OCI-LY1 (cell line): ENCODE measurements at regions not wholly inside any gene's neighbourhood (a gene's known extent, or its start where the extent isn't known, plus 50 kb on each side); places are given as distances from the start of the nearest gene placed in this dataset.

ENCODE experiments used
- H2AFZ ChIP-seq: fragments of 200-600 bp; sonication (generic), shearing (Covaris generic); 2 replicates; pipeline ENCODE4 v1.6.0; 2014; ENCODE audit warnings: antibody characterized with exemption, mild to moderate bottlenecking, low read length
- H3F3A ChIP-seq: fragments of 200-600 bp; sonication (generic), shearing (Covaris generic); 2 replicates; pipeline ENCODE4 v1.6.0; 2014; ENCODE audit warnings: mild to moderate bottlenecking, antibody characterized with exemption, low read length, moderate library complexity; ENCODE audit not compliant: insufficient read depth
- H3K27ac ChIP-seq: fragments of 200-600 bp; sonication (generic); 2 replicates; pipeline ENCODE4 v1.5.1; 2014; ENCODE audit warnings: low read length, mixed run types, mild to moderate bottlenecking, low read depth; ENCODE audit not compliant: poor library complexity, severe bottlenecking
- H3K27me3 ChIP-seq: fragments of 200-600 bp; sonication (generic); 2 replicates; pipeline ENCODE4 v1.6.0; 2014; ENCODE audit warnings: antibody characterized with exemption, mild to moderate bottlenecking, low read length, moderate library complexity; ENCODE audit not compliant: insufficient read depth
- H3K36me3 ChIP-seq: fragments of 200-600 bp; sonication (generic); 2 replicates; pipeline ENCODE4 v1.6.1; 2014; ENCODE audit warnings: mild to moderate bottlenecking, antibody characterized with exemption, low read length, moderate library complexity, mixed read lengths; ENCODE audit not compliant: insufficient read depth
- H3K4me1 ChIP-seq: fragments of 200-600 bp; sonication (generic); 2 replicates; pipeline ENCODE4 v1.5.1; 2014; ENCODE audit warnings: mild to moderate bottlenecking, low read length, moderate library complexity; ENCODE audit not compliant: insufficient read depth, severe bottlenecking
- H3K4me2 ChIP-seq: fragments of 200-600 bp; sonication (generic), shearing (Covaris generic); 2 replicates; pipeline ENCODE4 v1.6.1; 2014; ENCODE audit warnings: low read length
- H3K4me3 ChIP-seq: fragments of 200-600 bp; sonication (generic); 2 replicates; pipeline ENCODE4 v1.5.1; 2014; ENCODE audit warnings: low read length, low read depth, mild to moderate bottlenecking, mixed read lengths; ENCODE audit not compliant: poor library complexity, severe bottlenecking
- H3K79me2 ChIP-seq: fragments of 200-600 bp; shearing (Covaris generic); 2 replicates; pipeline ENCODE4 v1.6.1; 2016; ENCODE audit warnings: mixed run types, low read length, mixed read lengths; ENCODE audit not compliant: insufficient read depth
- H3K9ac ChIP-seq: fragments of 200-600 bp; sonication (generic), shearing (Covaris generic); 2 replicates; pipeline ENCODE4 v1.6.1; 2014; ENCODE audit warnings: mild to moderate bottlenecking, low read length, mixed read lengths
- H3K9me2 ChIP-seq: fragments of 200-600 bp; sonication (generic), shearing (Covaris generic); 2 replicates; pipeline ENCODE4 v1.6.1; 2014; ENCODE audit warnings: low read depth, mild to moderate bottlenecking, low read length, mixed read lengths
- H3K9me3 ChIP-seq: fragments of 200-600 bp; shearing (Covaris generic); 2 replicates; pipeline ENCODE4 v1.6.1; 2014; ENCODE audit warnings: low read length, mixed read lengths
- H4K20me1 ChIP-seq: fragments of 200-600 bp; sonication (generic), shearing (Covaris generic); 2 replicates; pipeline ENCODE4 v1.6.0; 2016; ENCODE audit warnings: mild to moderate bottlenecking, low read length; ENCODE audit not compliant: insufficient read depth
- EZH2 ChIP-seq: fragments of 200-600 bp; sonication (generic), shearing (Covaris generic); IDR thresholded peaks from 2 replicates; pipeline ENCODE4 v1.8.0; 2017; ENCODE audit warnings: borderline replicate concordance, mixed run types, mild to moderate bottlenecking, antibody characterized with exemption, low read length, moderate library complexity, mixed read lengths
- TF ChIP-seq, protein P1 (sequence below): fragments of 200-600 bp; sonication (generic), shearing (Covaris generic); IDR thresholded peaks from 2 replicates; pipeline ENCODE4 v1.5.1; 2017; ENCODE audit warnings: mild to moderate bottlenecking, antibody characterized with exemption, low read length, moderate library complexity, mixed read lengths

DNA sequence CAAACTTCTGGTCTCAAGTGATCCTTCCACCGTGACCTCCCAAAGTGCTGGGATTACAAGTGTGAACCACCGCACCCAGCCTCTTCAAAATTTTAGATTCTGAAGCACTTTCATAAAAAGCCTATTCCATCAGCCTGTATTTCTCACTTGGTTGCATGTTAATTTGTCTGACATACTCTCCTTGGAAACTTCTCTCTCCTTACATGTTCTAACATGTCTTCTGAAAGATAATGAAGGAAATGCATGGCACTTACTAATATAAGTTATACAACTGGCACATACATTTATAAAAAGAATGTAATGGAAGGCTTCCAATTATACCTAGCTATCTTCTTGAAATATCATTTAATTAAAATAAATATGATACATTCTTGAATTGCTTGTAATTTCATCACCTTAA lies 597.5 kb downstream of the TBC1D32 start:
- H3K79me2 ChIP-seq = no peaks in the 10 kb centered on the region
- no peak overlapping the region for H2AFZ ChIP-seq
- no peak overlapping the region for H3K9ac ChIP-seq
- no peaks in the 10 kb centered on the region for H3K9me2 ChIP-seq
- H3K4me3 ChIP-seq = no peak overlapping the region
- H3K36me3 ChIP-seq = no peaks in the 10 kb centered on the region
- no peaks in the 10 kb centered on the region for H3K4me1 ChIP-seq
- TF ChIP-seq, protein P1, sequence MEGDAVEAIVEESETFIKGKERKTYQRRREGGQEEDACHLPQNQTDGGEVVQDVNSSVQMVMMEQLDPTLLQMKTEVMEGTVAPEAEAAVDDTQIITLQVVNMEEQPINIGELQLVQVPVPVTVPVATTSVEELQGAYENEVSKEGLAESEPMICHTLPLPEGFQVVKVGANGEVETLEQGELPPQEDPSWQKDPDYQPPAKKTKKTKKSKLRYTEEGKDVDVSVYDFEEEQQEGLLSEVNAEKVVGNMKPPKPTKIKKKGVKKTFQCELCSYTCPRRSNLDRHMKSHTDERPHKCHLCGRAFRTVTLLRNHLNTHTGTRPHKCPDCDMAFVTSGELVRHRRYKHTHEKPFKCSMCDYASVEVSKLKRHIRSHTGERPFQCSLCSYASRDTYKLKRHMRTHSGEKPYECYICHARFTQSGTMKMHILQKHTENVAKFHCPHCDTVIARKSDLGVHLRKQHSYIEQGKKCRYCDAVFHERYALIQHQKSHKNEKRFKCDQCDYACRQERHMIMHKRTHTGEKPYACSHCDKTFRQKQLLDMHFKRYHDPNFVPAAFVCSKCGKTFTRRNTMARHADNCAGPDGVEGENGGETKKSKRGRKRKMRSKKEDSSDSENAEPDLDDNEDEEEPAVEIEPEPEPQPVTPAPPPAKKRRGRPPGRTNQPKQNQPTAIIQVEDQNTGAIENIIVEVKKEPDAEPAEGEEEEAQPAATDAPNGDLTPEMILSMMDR = no peak
- TF ChIP-seq EZH2 = no peak
- H3K4me2 ChIP-seq = no peak overlapping the region
- no peaks in the 10 kb centered on the region for H4K20me1 ChIP-seq
- H3K27ac ChIP-seq = no peak overlapping the region
- H3K9me3 ChIP-seq = no peaks in the 10 kb centered on the region
- H3K27me3 ChIP-seq = no peaks in the 10 kb centered on the region
- no peaks in the 10 kb centered on the region for H3F3A ChIP-seq

DNA sequence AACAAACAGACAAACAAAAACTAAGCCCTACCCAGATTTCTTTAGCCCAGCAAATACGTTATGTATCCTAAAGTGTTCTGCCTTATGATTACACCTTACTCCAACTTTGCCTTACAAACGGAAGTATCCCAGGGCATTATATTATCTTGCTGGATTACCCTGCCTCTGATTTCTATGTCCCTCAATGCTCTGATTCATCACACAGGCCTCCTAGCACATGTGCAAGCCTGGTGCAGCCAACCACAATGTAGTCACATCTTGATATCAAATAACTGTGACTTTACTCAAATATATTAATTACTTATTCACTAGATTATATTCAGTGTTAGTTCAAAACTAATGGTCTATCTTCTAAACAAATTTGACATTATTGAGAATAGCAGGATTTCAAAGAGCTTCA lies 598.6 kb downstream of the TBC1D32 start:
- Histone ChIP-seq H3K79me2 (no peaks in the 10 kb centered on the region), H3K9ac (no peak overlapping the region), H3K4me3 (no peak overlapping the region), H3K4me2 (no peak overlapping the region), H3K9me3 (no peaks in the 10 kb centered on the region), H2AFZ (no peak overlapping the region), H4K20me1 (no peaks in the 10 kb centered on the region), H3K4me1 (no peaks in the 10 kb centered on the region), H3K9me2 (no peaks in the 10 kb centered on the region), H3F3A (no peaks in the 10 kb centered on the region), H3K36me3 (no peaks in the 10 kb centered on the region), H3K27ac (no peak overlapping the region), H3K27me3 (no peaks in the 10 kb centered on the region)
- no peak for TF ChIP-seq EZH2
- TF ChIP-seq, protein P1 = no peak

DNA sequence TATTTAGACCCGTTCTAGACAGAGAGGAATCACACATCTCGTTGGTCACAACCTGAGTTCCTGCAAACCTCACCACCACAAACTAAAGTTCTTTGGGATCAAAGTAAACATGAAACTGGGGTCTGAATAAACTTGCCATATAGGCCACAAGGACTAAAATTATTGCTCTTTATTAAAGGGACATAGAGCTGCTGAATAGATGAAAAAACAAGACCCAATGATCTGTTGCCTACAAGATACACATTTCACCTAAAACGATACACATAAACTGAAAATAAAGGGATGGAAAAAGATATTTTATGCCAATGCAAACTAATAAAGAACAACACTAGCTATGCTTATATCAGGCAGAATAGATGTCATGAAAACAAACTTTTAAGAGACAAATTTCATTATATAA lies 623.0 kb downstream of the TBC1D32 start:
- H3K36me3 ChIP-seq = no peaks in the 10 kb centered on the region
- H3K4me1 ChIP-seq = no peaks in the 10 kb centered on the region
- no peak for TF ChIP-seq EZH2
- TF ChIP-seq, protein P1 = no peak
- no peaks in the 10 kb centered on the region for H4K20me1 ChIP-seq
- H3K27me3 ChIP-seq = no peaks in the 10 kb centered on the region
- H3F3A ChIP-seq = no peaks in the 10 kb centered on the region
- no peak overlapping the region for H3K9ac ChIP-seq
- no peak overlapping the region for H3K4me3 ChIP-seq
- H3K27ac ChIP-seq = no peak overlapping the region
- H3K9me3 ChIP-seq = no peaks in the 10 kb centered on the region
- H3K4me2 ChIP-seq = no peak overlapping the region
- H3K79me2 ChIP-seq = no peaks in the 10 kb centered on the region
- H2AFZ ChIP-seq = no peak overlapping the region
- no peaks in the 10 kb centered on the region for H3K9me2 ChIP-seq
